ENCODE measurements at regions not wholly inside any gene's neighbourhood (a gene's known extent, or its start where the extent isn't known, plus 50 kb on each side); places are given as distances from the start of the nearest gene placed in this dataset.

- H3K23ac ChIP-seq (ENCODE audit: insufficient read length, low read depth, low read length), result no peak overlapping the region
- H3K9me3 Mint-ChIP-seq, result peaks cover 0 to 3% of the 10 kb centered on the region in 2 experiments; a peak in 2 of 5 replicates
- no peak overlapping the region for H2BK12ac ChIP-seq (ENCODE audit: insufficient read length, low read depth, low read length)
- H4K8ac ChIP-seq (replicated peaks; ENCODE audit: insufficient read length, low read depth, low read length), result no peak overlapping the region
- no peak overlapping the region for H3T11ph ChIP-seq (ENCODE audit: low read length)
- no peaks in the 10 kb centered on the region for H3K23me2 ChIP-seq (ENCODE audit: insufficient read length, low read depth, low read length, poor library complexity, severe bottlenecking)
- H3K27me3 Mint-ChIP-seq (ENCODE audit: low read depth), result no peaks in the 10 kb centered on the region
- H4K91ac ChIP-seq (ENCODE audit: insufficient read length, low read depth, low read length), result no peak overlapping the region
- no peak for DNase-seq
- no peaks in the 10 kb centered on the region for H3K4me1 ChIP-seq (ENCODE audit: insufficient read depth, low read length)
- no peak overlapping the region for H3K4me2 ChIP-seq (ENCODE audit: insufficient read depth, insufficient read length, low read length)
- H3K79me2 ChIP-seq (ENCODE audit: insufficient read depth, low read length), result no peaks in the 10 kb centered on the region
- no peaks in the 10 kb centered on the region for H4K20me1 ChIP-seq (ENCODE audit: control insufficient read depth, insufficient read depth, insufficient read length)
- H3K18ac ChIP-seq (ENCODE audit: insufficient read length, low read depth, low read length), result no peak overlapping the region
- H3K27me3 ChIP-seq (ENCODE audit: insufficient read depth, low read length), result no peaks in the 10 kb centered on the region
- H4K5ac ChIP-seq (ENCODE audit: insufficient read length, low read depth, low read length), result no peak overlapping the region
- no peak overlapping the region for H2AK5ac ChIP-seq (ENCODE audit: insufficient read length, low read length)
- H3K4ac ChIP-seq (ENCODE audit: low read depth, low read length), result no peak overlapping the region
- H3K36me3 Mint-ChIP-seq (ENCODE audit: insufficient read depth in 1 of 3, low read depth in 3 of 3), result no peaks in the 10 kb centered on the region
- H3K9me3 ChIP-seq (ENCODE audit: control insufficient read depth, low read depth, low read length), result no peaks in the 10 kb centered on the region
- no peak for TF ChIP-seq CTCF (conservative IDR thresholded peaks at IDR 0.05)
- no peak overlapping the region for H2BK15ac ChIP-seq (ENCODE audit: low read depth, low read length)
- no peak overlapping the region for H3K9ac ChIP-seq (ENCODE audit: extremely low read depth, insufficient read length, low read length)
- H3K4me1 Mint-ChIP-seq, result no peaks in the 10 kb centered on the region
- no peak overlapping the region for H2BK120ac ChIP-seq (ENCODE audit: low read depth, low read length, poor library complexity, severe bottlenecking)
- H3K79me1 ChIP-seq (ENCODE audit: insufficient read depth, low read depth, low read length, poor library complexity, severe bottlenecking), result no peaks in the 10 kb centered on the region
- H3K27ac Mint-ChIP-seq, result no peak overlapping the region
- H3K4me3 Mint-ChIP-seq, result no peak overlapping the region
- no peak overlapping the region for H2AFZ ChIP-seq (ENCODE audit: low read length)
- H3K27ac ChIP-seq (ENCODE audit: insufficient read length, low read depth, low read length), result no peak overlapping the region
- no peak overlapping the region for H3K14ac ChIP-seq (ENCODE audit: insufficient read depth, low read length)
- H3K56ac ChIP-seq (ENCODE audit: insufficient read length, low read depth, low read length), result no peak overlapping the region
- H2BK20ac ChIP-seq (ENCODE audit: low read depth, low read length, poor library complexity, severe bottlenecking), result no peak overlapping the region
- no peak overlapping the region for H2BK5ac ChIP-seq (ENCODE audit: insufficient read length, low read length)
These were observed 205.2 kb downstream of the SEC61B start for GRCh38 chr9:99427260-99427659.
